Amniotic epithelial cell (primary cell): ENCODE measurements at regions not wholly inside any gene's neighbourhood (a gene's known extent, or its start where the extent isn't known, plus 50 kb on each side); places are given as distances from the start of the nearest gene placed in this dataset.

Source experiments
- DNase-seq: peaks from one replicate; pipeline ENCODE4 v3.0.0-alpha.2; 2010; ENCODE audit warnings: low read depth

DNA sequence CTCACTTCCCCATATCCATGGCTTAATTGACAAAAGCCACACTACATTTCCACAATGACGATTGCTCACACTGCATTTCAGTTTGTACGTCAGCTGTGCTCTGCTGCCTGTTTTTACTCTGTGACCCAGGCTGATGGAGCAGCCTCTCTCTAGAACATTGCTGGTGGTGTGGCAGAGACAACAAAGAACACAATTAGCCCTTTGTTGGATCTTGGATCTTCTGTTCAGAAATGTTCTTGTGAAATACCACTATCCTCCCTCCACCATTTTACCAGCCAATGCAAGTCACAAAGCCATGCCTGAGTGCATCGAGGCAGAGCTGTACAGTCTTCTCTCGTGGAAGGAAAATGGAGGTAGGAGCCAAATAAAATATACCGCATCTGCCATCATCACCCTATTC is 56.9 kb upstream of the TBC1D5 start:
- DNase-seq: no peak

DNA sequence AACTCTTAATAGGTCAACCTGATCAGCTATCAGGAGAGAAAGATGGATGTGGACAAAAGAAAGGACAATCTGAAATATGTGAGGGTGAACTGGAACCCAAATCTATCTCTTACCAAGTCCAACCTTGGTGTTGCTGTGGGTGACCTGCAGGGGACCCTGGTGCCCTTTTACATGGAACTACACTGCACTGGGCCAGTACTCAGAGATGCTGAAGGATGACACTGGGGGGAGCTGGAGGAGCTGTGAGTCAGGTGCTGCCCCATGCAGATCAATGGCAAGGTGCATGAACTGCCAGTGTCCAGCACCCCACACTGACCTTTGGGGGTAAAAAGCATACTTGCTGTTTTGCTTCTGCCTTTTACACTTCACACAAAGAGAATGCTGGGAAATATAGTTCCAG is 55.6 kb upstream of the TBC1D5 start:
- no peak for DNase-seq

DNA sequence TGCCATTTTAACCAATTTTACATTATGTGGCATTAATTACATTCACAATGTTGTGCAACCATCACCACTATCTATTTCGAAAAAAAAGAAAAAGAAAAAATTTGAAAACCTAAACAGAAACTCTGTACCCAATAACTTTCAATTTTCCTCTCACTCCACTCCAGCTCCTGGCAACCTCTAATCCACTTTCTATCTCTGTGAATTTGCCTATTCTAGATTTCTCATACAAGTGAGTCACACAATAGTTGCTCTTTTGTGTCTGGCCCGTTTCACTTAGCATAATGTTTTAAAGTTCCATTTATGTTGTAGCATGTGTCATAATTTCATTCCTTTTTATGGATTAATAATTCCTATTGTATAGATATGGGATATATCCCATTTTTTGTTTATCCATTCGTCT is 53.3 kb upstream of the TBC1D5 start:
- DNase-seq: peak; percentile 9

DNA sequence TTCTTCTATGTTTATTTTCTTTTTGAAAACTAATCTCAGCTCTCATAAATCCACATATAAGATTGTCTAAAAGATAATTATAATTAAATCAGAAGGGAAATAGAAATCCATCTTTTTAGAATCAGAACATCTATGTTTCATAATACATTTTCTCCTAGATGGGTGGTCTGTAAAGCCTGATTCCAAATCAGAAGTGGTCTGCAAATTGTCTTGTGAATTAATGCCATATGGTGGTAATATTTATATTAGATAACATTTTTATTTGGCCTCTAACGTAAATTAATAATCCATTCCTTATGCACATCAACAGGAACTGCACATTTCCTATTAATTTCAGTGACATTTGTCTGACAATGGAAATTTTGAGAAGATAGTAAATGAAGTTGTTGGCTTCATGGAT is 52.8 kb upstream of the TBC1D5 start:
- DNase-seq: no peak

DNA sequence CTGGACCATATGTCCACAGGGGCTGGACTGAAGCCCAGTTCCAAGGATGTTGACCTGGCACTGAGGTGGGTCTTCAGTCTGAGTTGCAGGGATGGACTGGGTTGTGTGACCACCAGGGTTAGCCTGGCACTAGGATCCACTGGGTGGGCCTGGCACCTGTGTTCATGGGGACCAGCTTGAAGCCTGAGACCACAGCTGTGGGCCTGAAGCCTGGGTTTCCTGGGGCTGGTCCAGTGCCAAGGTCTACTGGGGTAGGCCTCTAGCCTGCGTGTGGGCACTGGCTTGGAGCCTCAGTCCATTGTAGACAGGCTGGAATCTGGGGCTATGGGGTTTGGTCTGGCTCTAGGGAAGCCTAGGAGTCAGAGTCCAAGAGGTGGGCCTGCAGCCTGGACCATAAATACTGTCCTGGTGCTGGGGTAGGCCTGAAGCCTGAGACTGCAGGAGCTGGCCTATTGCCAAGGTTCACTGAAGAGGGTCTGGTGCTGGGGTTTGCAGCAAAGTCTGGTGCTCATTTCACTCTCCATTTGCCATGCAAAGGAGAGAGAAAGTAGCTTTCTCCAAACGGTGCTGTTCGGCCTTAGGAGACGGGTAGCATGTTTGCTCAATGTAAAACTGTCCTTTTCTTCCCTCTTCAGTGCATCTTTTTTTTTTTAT is 51.2 kb upstream of the TBC1D5 start:
- DNase-seq: no peak
